Peyer's patch (tissue), 4 donors: ENCODE measurements at regions not wholly inside any gene's neighbourhood (a gene's known extent, or its start where the extent isn't known, plus 50 kb on each side); places are given as distances from the start of the nearest gene placed in this dataset.

Experiments
- POLR2A ChIP-seq, 2 donors: fragments of 450-650 bp; IDR thresholded peaks; one replicate each; pipeline ENCODE4 v1.5.1; 2017; ENCODE audit warnings: antibody characterized with exemption in 2 of 2, mild to moderate bottlenecking in 2 of 2, moderate library complexity in 2 of 2
- TF ChIP-seq, protein P1 (sequence below), 6 experiments: fragments of 450-650 bp in 4 of 6; fragments of 200-600 bp in 2 of 6; sonication (generic) in 1 of 6; IDR thresholded peaks; one replicate each; pipeline ENCODE4 v1.5.1; 2017 to 2019; ENCODE audit warnings: antibody characterized with exemption in 6 of 6, mild to moderate bottlenecking in 3 of 6, moderate library complexity in 1 of 6

DNA sequence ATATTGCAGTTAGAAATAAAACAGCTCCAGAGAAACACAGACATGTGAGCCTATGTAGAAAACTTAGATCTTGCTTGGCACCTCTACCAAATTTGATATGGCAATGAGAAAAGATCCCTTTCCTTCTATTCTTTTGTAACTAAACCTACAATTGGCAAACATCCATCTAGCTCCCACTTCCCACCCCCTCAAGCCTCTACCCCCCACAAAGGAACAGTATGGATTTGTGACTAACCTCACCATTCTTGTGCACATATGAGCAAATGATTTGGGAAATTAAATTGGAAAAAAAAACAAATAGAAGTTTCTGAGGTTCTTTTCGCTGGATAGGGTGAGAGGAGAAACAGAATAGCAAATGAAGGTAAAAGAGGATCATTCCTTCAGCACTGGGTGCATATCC lies 85.8 kb upstream of the TIAM2 start:
- TF ChIP-seq, protein P1, sequence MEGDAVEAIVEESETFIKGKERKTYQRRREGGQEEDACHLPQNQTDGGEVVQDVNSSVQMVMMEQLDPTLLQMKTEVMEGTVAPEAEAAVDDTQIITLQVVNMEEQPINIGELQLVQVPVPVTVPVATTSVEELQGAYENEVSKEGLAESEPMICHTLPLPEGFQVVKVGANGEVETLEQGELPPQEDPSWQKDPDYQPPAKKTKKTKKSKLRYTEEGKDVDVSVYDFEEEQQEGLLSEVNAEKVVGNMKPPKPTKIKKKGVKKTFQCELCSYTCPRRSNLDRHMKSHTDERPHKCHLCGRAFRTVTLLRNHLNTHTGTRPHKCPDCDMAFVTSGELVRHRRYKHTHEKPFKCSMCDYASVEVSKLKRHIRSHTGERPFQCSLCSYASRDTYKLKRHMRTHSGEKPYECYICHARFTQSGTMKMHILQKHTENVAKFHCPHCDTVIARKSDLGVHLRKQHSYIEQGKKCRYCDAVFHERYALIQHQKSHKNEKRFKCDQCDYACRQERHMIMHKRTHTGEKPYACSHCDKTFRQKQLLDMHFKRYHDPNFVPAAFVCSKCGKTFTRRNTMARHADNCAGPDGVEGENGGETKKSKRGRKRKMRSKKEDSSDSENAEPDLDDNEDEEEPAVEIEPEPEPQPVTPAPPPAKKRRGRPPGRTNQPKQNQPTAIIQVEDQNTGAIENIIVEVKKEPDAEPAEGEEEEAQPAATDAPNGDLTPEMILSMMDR (IDR thresholded peaks at IDR 0.05): no peak
- no peak for TF ChIP-seq POLR2A (IDR thresholded peaks at IDR 0.05)
